Prostate gland (tissue), 2 donors: ENCODE measurements at regions not wholly inside any gene's neighbourhood (a gene's known extent, or its start where the extent isn't known, plus 50 kb on each side); places are given as distances from the start of the nearest gene placed in this dataset.

ENCODE experiments used
- CTCF ChIP-seq, 4 experiments: fragments of 200-600 bp in 2 of 4; fragments of 450-650 bp in 2 of 4; sonication (generic) in 2 of 4; IDR thresholded peaks; 1 replicate in 3 of 4; 2 replicates in 1 of 4; pipeline ENCODE4 v1.5.1; 2016 to 2019; ENCODE audit warnings: antibody characterized with exemption in 4 of 4, mild to moderate bottlenecking in 2 of 4, moderate library complexity in 2 of 4
- POLR2A ChIP-seq: fragments of 450-650 bp; IDR thresholded peaks from one replicate; pipeline ENCODE4 v1.6.1; 2016; ENCODE audit warnings: antibody characterized with exemption, mild to moderate bottlenecking
- POLR2AphosphoS5 ChIP-seq: sonication (generic); formaldehyde crosslinking; IDR thresholded peaks from one replicate; pipeline ENCODE4 v1.6.1; 2017; ENCODE audit warnings: antibody characterized with exemption

- TF ChIP-seq CTCF (IDR thresholded peaks at IDR 0.05) (no peak), POLR2AphosphoS5 (no peak), POLR2A (no peak)
Measured at GRCh38 chr15:39396979-39397615, 183.8 kb upstream of the THBS1 start.
